Endothelial cell of hepatic sinusoid (primary cell): ENCODE measurements at regions not wholly inside any gene's neighbourhood (a gene's known extent, or its start where the extent isn't known, plus 50 kb on each side); places are given as distances from the start of the nearest gene placed in this dataset.
"Not testable (repeated sequence)": the region's sequence is repeated elsewhere in the genome, so short reads cannot be mapped to it uniquely, and the experiment has no call there.

Experiments
- in situ Hi-C: cut with HindIII; loops from 2 replicates; pipeline ENCODE4 v1.10.0; 2017; ENCODE audit warnings: low sequenced_read_pairs

GRCh38 chr3:134106580-134106979 lies 76.9 kb upstream of the SLCO2A1 start:
- in situ Hi-C loops: loop anchor here (5.0 kb wide), 2 partner anchors 46 to 86 kb away; no protein-coding TSS in a partner anchor

GRCh38 chr3:134105876-134106556 lies 76.3 kb upstream of the SLCO2A1 start:
- in situ Hi-C loops: loop anchor here (5.0 kb wide), 2 partner anchors 46 to 86 kb away; no protein-coding TSS in a partner anchor

GRCh38 chr3:134104031-134104430 lies 74.3 kb upstream of the SLCO2A1 start:
- in situ Hi-C loops: no loop called here

- in situ Hi-C loops: no loop called here
These were observed 73.7 kb upstream of the SLCO2A1 start for GRCh38 chr3:134103470-134103869.

- in situ Hi-C loops: no loop called here
These were observed 73.3 kb upstream of the SLCO2A1 start for GRCh38 chr3:134102976-134103375.

- in situ Hi-C loops: not testable (repeated sequence)
These were observed 66.5 kb upstream of the SLCO2A1 start for GRCh38 chr3:134096214-134096613.

GRCh38 chr3:134095005-134095404 lies 65.3 kb upstream of the SLCO2A1 start:
- in situ Hi-C loops: no loop called here

- in situ Hi-C loops: no loop called here
These were observed 64.8 kb upstream of the SLCO2A1 start for GRCh38 chr3:134094491-134094890.

GRCh38 chr3:134093956-134094355 lies 64.2 kb upstream of the SLCO2A1 start:
- in situ Hi-C loops: no loop called here

GRCh38 chr3:134092208-134092701 lies 62.5 kb upstream of the SLCO2A1 start:
- in situ Hi-C loops: no loop called here

- in situ Hi-C loops: no loop called here
These were observed 60.3 kb upstream of the SLCO2A1 start for GRCh38 chr3:134090031-134090430.

- in situ Hi-C loops: no loop called here
These were observed 57.6 kb upstream of the SLCO2A1 start for GRCh38 chr3:134087060-134087974.

- in situ Hi-C loops: no loop called here
These were observed 56.9 kb upstream of the SLCO2A1 start for GRCh38 chr3:134086616-134087015.

GRCh38 chr3:134085034-134085775 lies 55.5 kb upstream of the SLCO2A1 start:
- in situ Hi-C loops: no loop called here

GRCh38 chr3:134084242-134084950 lies 54.7 kb upstream of the SLCO2A1 start:
- in situ Hi-C loops: no loop called here

GRCh38 chr3:134083626-134084241 lies 54.0 kb upstream of the SLCO2A1 start:
- in situ Hi-C loops: no loop called here

- in situ Hi-C loops: no loop called here
These were observed 53.3 kb upstream of the SLCO2A1 start for GRCh38 chr3:134083008-134083407.

GRCh38 chr3:134082582-134082981 lies 52.9 kb upstream of the SLCO2A1 start:
- in situ Hi-C loops: no loop called here

- in situ Hi-C loops: no loop called here
These were observed 51.5 kb upstream of the SLCO2A1 start for GRCh38 chr3:134081211-134081610.

- in situ Hi-C loops: no loop called here
These were observed 51.0 kb upstream of the SLCO2A1 start for GRCh38 chr3:134080761-134081160.
